Endothelial cell (in vitro differentiated cells): ENCODE measurements at regions not wholly inside any gene's neighbourhood (a gene's known extent, or its start where the extent isn't known, plus 50 kb on each side); places are given as distances from the start of the nearest gene placed in this dataset.

Source experiments
- DNase-seq: peaks from one replicate; pipeline ENCODE4 v3.0.0; 2021; ENCODE audit warnings: low spot score
- H3K27ac Mint-ChIP-seq: one replicate; pipeline ENCODE4 v1.8.0; 2021; ENCODE audit warnings: mixed read lengths, inconsistent platforms; ENCODE audit not compliant: unreplicated experiment
- H3K27me3 Mint-ChIP-seq: one replicate; pipeline ENCODE4 v1.8.0; 2021; ENCODE audit warnings: mild to moderate bottlenecking, moderate library complexity, mixed read lengths, inconsistent platforms; ENCODE audit not compliant: unreplicated experiment
- H3K36me3 Mint-ChIP-seq: one replicate; pipeline ENCODE4 v1.8.0; 2021; ENCODE audit warnings: mild to moderate bottlenecking, low read depth, mixed read lengths, inconsistent platforms; ENCODE audit not compliant: unreplicated experiment
- H3K4me1 Mint-ChIP-seq: one replicate; pipeline ENCODE4 v1.8.0; 2021; ENCODE audit warnings: mild to moderate bottlenecking, mixed read lengths, inconsistent platforms; ENCODE audit not compliant: unreplicated experiment
- H3K4me3 Mint-ChIP-seq: one replicate; pipeline ENCODE4 v1.8.0; 2021; ENCODE audit warnings: mild to moderate bottlenecking, mixed read lengths, inconsistent platforms; ENCODE audit not compliant: unreplicated experiment
- H3K9me3 Mint-ChIP-seq: one replicate; pipeline ENCODE4 v1.8.0; 2021; ENCODE audit warnings: mixed read lengths, inconsistent platforms; ENCODE audit not compliant: unreplicated experiment
- CTCF ChIP-seq: fragments of 200-600 bp; sonication (generic); IDR thresholded peaks from one replicate; pipeline ENCODE4 v1.5.0; 2021; ENCODE audit warnings: antibody characterized with exemption; ENCODE audit not compliant: unreplicated experiment

- no peak for DNase-seq
- no peak for TF ChIP-seq CTCF
- Mint-ChIP-seq H3K4me3 (no peak overlapping the region), H3K27me3 (peaks cover 3% of the 10 kb centered on the region), H3K27ac (no peak overlapping the region), H3K4me1 (no peaks in the 10 kb centered on the region), H3K36me3 (no peaks in the 10 kb centered on the region), H3K9me3 (peaks cover 8% of the 10 kb centered on the region)
Measured at GRCh38 chrY:12552471-12553283, 148.4 kb upstream of the USP9Y start.

GRCh38 chrY:12553909-12554308 lies 147.1 kb upstream of the USP9Y start:
- no peak for DNase-seq
- Mint-ChIP-seq H3K4me1 (no peaks in the 10 kb centered on the region), H3K4me3 (no peak overlapping the region), H3K9me3 (peaks cover 8% of the 10 kb centered on the region), H3K27ac (no peak overlapping the region), H3K36me3 (no peaks in the 10 kb centered on the region), H3K27me3 (peaks cover 5% of the 10 kb centered on the region)
- TF ChIP-seq CTCF = no peak

- TF ChIP-seq CTCF = no peak
- no peak overlapping the region for H3K27ac Mint-ChIP-seq
- H3K36me3 Mint-ChIP-seq = no peaks in the 10 kb centered on the region
- peaks cover 4% of the 10 kb centered on the region for H3K9me3 Mint-ChIP-seq
- no peaks in the 10 kb centered on the region for H3K4me1 Mint-ChIP-seq
- no peak for DNase-seq
- H3K4me3 Mint-ChIP-seq = no peak overlapping the region
- H3K27me3 Mint-ChIP-seq = peaks cover 5% of the 10 kb centered on the region
Measured at GRCh38 chrY:12555005-12555404, 146.0 kb upstream of the USP9Y start.

- no peak for TF ChIP-seq CTCF
- no peak for DNase-seq
- Mint-ChIP-seq H3K27ac (no peak overlapping the region), H3K36me3 (peaks cover 8% of the 10 kb centered on the region), H3K9me3 (peaks cover 10% of the 10 kb centered on the region), H3K27me3 (peaks cover 10% of the 10 kb centered on the region), H3K4me1 (no peaks in the 10 kb centered on the region), H3K4me3 (no peak overlapping the region)
Measured at GRCh38 chrY:12559007-12559406, 142.0 kb upstream of the USP9Y start.

GRCh38 chrY:12576278-12576677 lies 124.8 kb upstream of the USP9Y start:
- no peak for DNase-seq
- H3K4me3 Mint-ChIP-seq = no peak overlapping the region
- no peak overlapping the region for H3K27ac Mint-ChIP-seq
- peaks cover 3% of the 10 kb centered on the region for H3K27me3 Mint-ChIP-seq
- H3K36me3 Mint-ChIP-seq = no peaks in the 10 kb centered on the region
- no peaks in the 10 kb centered on the region for H3K9me3 Mint-ChIP-seq
- TF ChIP-seq CTCF = no peak
- no peaks in the 10 kb centered on the region for H3K4me1 Mint-ChIP-seq
